HG03460 (cell line): ENCODE measurements at regions not wholly inside any gene's neighbourhood (a gene's known extent, or its start where the extent isn't known, plus 50 kb on each side); places are given as distances from the start of the nearest gene placed in this dataset.
A peak's percentile ranks its signal among the peaks of the same experiment; 100 is the strongest.
"Not testable (repeated sequence)": the region's sequence is repeated elsewhere in the genome, so short reads cannot be mapped to it uniquely, and the experiment has no call there.

Experiments used
- ATAC-seq: cut with Tn5 transposase; IDR thresholded peaks from one replicate; pipeline ENCODE4 v1.9.1; 2021; ENCODE audit not compliant: unreplicated experiment

- no peak for ATAC-seq
Measured at GRCh38 chr3:110822971-110823370, 248.6 kb upstream of the NECTIN3 start.

GRCh38 chr3:110846971-110847370 is 224.6 kb upstream of the NECTIN3 start:
- ATAC-seq = no peak

- no peak for ATAC-seq
Measured at GRCh38 chr3:110849064-110849463, 222.6 kb upstream of the NECTIN3 start.

GRCh38 chr3:110851736-110852135 is 219.9 kb upstream of the NECTIN3 start:
- ATAC-seq = no peak

GRCh38 chr3:110855207-110855606 is 216.4 kb upstream of the NECTIN3 start:
- ATAC-seq = no peak

- ATAC-seq = no peak
Measured at GRCh38 chr3:110856916-110857315, 214.7 kb upstream of the NECTIN3 start.

- no peak for ATAC-seq
Measured at GRCh38 chr3:110858549-110858948, 213.1 kb upstream of the NECTIN3 start.

- ATAC-seq = no peak
Measured at GRCh38 chr3:110859336-110859735, 212.3 kb upstream of the NECTIN3 start.

- ATAC-seq = no peak
Measured at GRCh38 chr3:110859993-110860392, 211.6 kb upstream of the NECTIN3 start.

GRCh38 chr3:110865934-110866333 is 205.7 kb upstream of the NECTIN3 start:
- no peak for ATAC-seq

GRCh38 chr3:110868106-110868505 is 203.5 kb upstream of the NECTIN3 start:
- no peak for ATAC-seq

- no peak for ATAC-seq
Measured at GRCh38 chr3:110869736-110870135, 201.9 kb upstream of the NECTIN3 start.

- ATAC-seq = no peak
Measured at GRCh38 chr3:110871869-110872268, 199.7 kb upstream of the NECTIN3 start.

GRCh38 chr3:110878692-110879091 is 192.9 kb upstream of the NECTIN3 start:
- no peak for ATAC-seq

- ATAC-seq = peak; percentile 79
Measured at GRCh38 chr3:110881069-110881468, 190.5 kb upstream of the NECTIN3 start.

- ATAC-seq = no peak
Measured at GRCh38 chr3:110886222-110886893, 185.3 kb upstream of the NECTIN3 start.

- ATAC-seq = no peak
Measured at GRCh38 chr3:110887176-110887575, 184.4 kb upstream of the NECTIN3 start.

GRCh38 chr3:110888625-110889375 is 182.8 kb upstream of the NECTIN3 start:
- ATAC-seq = not testable (repeated sequence)

GRCh38 chr3:110889376-110889699 is 182.3 kb upstream of the NECTIN3 start:
- not testable (repeated sequence) for ATAC-seq

- ATAC-seq = no peak
Measured at GRCh38 chr3:110894574-110894973, 177.0 kb upstream of the NECTIN3 start.

- ATAC-seq = no peak
Measured at GRCh38 chr3:110895054-110895453, 176.6 kb upstream of the NECTIN3 start.

GRCh38 chr3:110897046-110897445 is 174.6 kb upstream of the NECTIN3 start:
- no peak for ATAC-seq

- no peak for ATAC-seq
Measured at GRCh38 chr3:110900576-110900975, 171.0 kb upstream of the NECTIN3 start.
